Endodermal cell (in vitro differentiated cells): ENCODE measurements at regions not wholly inside any gene's neighbourhood (a gene's known extent, or its start where the extent isn't known, plus 50 kb on each side); places are given as distances from the start of the nearest gene placed in this dataset.

Experiments
- DNase-seq: peaks from one replicate; pipeline ENCODE4 v3.0.0-alpha.2; 2017
- H3K27ac ChIP-seq: 2 replicates; pipeline ENCODE4 v1.5.1; 2013; ENCODE audit warnings: mild to moderate bottlenecking, low read depth, low read length, moderate library complexity
- H3K27me3 ChIP-seq: 2 replicates; pipeline ENCODE4 v1.6.1; 2013; ENCODE audit warnings: mild to moderate bottlenecking, low read length, moderate library complexity; ENCODE audit not compliant: insufficient read depth, control insufficient read depth, poor library complexity, severe bottlenecking
- H3K36me3 ChIP-seq: 2 replicates; pipeline ENCODE4 v1.7.0; 2013; ENCODE audit warnings: mild to moderate bottlenecking, low read length, moderate library complexity; ENCODE audit not compliant: control insufficient read depth, insufficient read depth
- H3K4me1 ChIP-seq: one replicate; pipeline ENCODE4 v1.7.0; 2013; ENCODE audit warnings: low read length; ENCODE audit not compliant: control insufficient read depth, insufficient read depth
- H3K4me3 ChIP-seq: 2 replicates; pipeline ENCODE4 v1.5.1; 2013; ENCODE audit warnings: mild to moderate bottlenecking, low read length, moderate library complexity
- H3K9ac ChIP-seq: 2 replicates; pipeline ENCODE4 v1.6.1; 2013; ENCODE audit warnings: mild to moderate bottlenecking, low read length, moderate library complexity; ENCODE audit not compliant: poor library complexity, severe bottlenecking; ENCODE audit errors: extremely low read depth
- H3K9me3 ChIP-seq: 2 replicates; pipeline ENCODE4 v1.6.1; 2013; ENCODE audit warnings: mild to moderate bottlenecking, low read length, moderate library complexity; ENCODE audit not compliant: control insufficient read depth
- H3K27ac Mint-ChIP-seq: 2 replicates; pipeline ENCODE4 v1.8.0; 2020; ENCODE audit warnings: mixed read lengths
- H3K27me3 Mint-ChIP-seq: 2 replicates; pipeline ENCODE4 v1.8.0; 2021; ENCODE audit warnings: mild to moderate bottlenecking, mixed read lengths; ENCODE audit not compliant: insufficient read depth
- H3K36me3 Mint-ChIP-seq: 2 replicates; pipeline ENCODE4 v1.8.0; 2020; ENCODE audit warnings: low read depth, mixed read lengths
- H3K4me1 Mint-ChIP-seq: 2 replicates; pipeline ENCODE4 v1.8.0; 2020; ENCODE audit warnings: mixed read lengths
- H3K4me3 Mint-ChIP-seq: 2 replicates; pipeline ENCODE4 v1.8.0; 2020; ENCODE audit warnings: mild to moderate bottlenecking, moderate library complexity, mixed read lengths
- H3K9me3 Mint-ChIP-seq: 2 replicates; pipeline ENCODE4 v1.8.0; 2020; ENCODE audit warnings: mild to moderate bottlenecking, mixed read lengths
- WGBS, 2 experiments: methylation state at CpG; one replicate each; pipeline versions ENCODE4 v1.1.5 to v1.1.7; 2013; ENCODE audit warnings: missing lambda C conversion rate in 2 of 2, mixed read lengths in 1 of 2; ENCODE audit not compliant: insufficient coverage in 1 of 2, insufficient read length in 1 of 2; 5-methylcytosine and 5-hydroxymethylcytosine counted together
- TF ChIP-seq, protein P1 (sequence below): fragments of 200-600 bp; sonication (generic); conservative IDR thresholded peaks from 2 replicates; pipeline ENCODE4 v1.5.0; 2021; ENCODE audit warnings: antibody characterized with exemption, mild to moderate bottlenecking

GRCh38 chr9:26415528-26415927, 477.1 kb downstream of the CAAP1 start:
- DNase-seq, result no peak
- TF ChIP-seq, protein P1, sequence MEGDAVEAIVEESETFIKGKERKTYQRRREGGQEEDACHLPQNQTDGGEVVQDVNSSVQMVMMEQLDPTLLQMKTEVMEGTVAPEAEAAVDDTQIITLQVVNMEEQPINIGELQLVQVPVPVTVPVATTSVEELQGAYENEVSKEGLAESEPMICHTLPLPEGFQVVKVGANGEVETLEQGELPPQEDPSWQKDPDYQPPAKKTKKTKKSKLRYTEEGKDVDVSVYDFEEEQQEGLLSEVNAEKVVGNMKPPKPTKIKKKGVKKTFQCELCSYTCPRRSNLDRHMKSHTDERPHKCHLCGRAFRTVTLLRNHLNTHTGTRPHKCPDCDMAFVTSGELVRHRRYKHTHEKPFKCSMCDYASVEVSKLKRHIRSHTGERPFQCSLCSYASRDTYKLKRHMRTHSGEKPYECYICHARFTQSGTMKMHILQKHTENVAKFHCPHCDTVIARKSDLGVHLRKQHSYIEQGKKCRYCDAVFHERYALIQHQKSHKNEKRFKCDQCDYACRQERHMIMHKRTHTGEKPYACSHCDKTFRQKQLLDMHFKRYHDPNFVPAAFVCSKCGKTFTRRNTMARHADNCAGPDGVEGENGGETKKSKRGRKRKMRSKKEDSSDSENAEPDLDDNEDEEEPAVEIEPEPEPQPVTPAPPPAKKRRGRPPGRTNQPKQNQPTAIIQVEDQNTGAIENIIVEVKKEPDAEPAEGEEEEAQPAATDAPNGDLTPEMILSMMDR, result no peak
- Histone ChIP-seq H3K4me3 (no peak overlapping the region), H3K9ac (no peak overlapping the region), H3K27ac (no peak overlapping the region), H3K9me3 (no peaks in the 10 kb centered on the region), H3K4me1 (peaks cover 3% of the 10 kb centered on the region), H3K27me3 (no peaks in the 10 kb centered on the region), H3K36me3 (no peaks in the 10 kb centered on the region)
- H3K27me3 Mint-ChIP-seq, result no peaks in the 10 kb centered on the region
- 89 to 97% methylated on average over 2 to 3 of the region's 3 CpGs for WGBS, 2 experiments
- peaks cover 26% of the 10 kb centered on the region for H3K4me1 Mint-ChIP-seq
- H3K4me3 Mint-ChIP-seq, result no peak overlapping the region
- no peaks in the 10 kb centered on the region for H3K9me3 Mint-ChIP-seq
- no peaks in the 10 kb centered on the region for H3K36me3 Mint-ChIP-seq
- no peak overlapping the region for H3K27ac Mint-ChIP-seq

GRCh38 chr9:26413611-26414010, 479.0 kb downstream of the CAAP1 start:
- H3K27me3 Mint-ChIP-seq, result no peaks in the 10 kb centered on the region
- WGBS, 2 experiments, result 86 to 92% methylated on average over 4 of the region's 4 CpGs

GRCh38 chr9:26412446-26412845, 480.2 kb downstream of the CAAP1 start:
- Histone ChIP-seq H3K9ac (no peak overlapping the region), H3K9me3 (no peaks in the 10 kb centered on the region), H3K4me3 (no peak overlapping the region), H3K27me3 (no peaks in the 10 kb centered on the region), H3K4me1 (peaks cover 3% of the 10 kb centered on the region), H3K27ac (no peak overlapping the region), H3K36me3 (no peaks in the 10 kb centered on the region)
- DNase-seq, result no peak
- Mint-ChIP-seq H3K36me3 (no peaks in the 10 kb centered on the region), H3K4me3 (no peak overlapping the region), H3K27me3 (no peaks in the 10 kb centered on the region), H3K9me3 (no peaks in the 10 kb centered on the region), H3K27ac (no peak overlapping the region), H3K4me1 (peaks cover 23% of the 10 kb centered on the region)
- 82% methylated on average over 1 of the region's 1 CpG; no CpG with 5 or more reads in 1 of the 2 experiments for WGBS, 2 experiments
- TF ChIP-seq, protein P1, result no peak

More at GRCh38 chr9:26413611-26414010, 479.0 kb downstream of the CAAP1 start:
- no peaks in the 10 kb centered on the region for H3K9me3 ChIP-seq
- no peak overlapping the region for H3K27ac Mint-ChIP-seq
- DNase-seq, result no peak
- no peak overlapping the region for H3K4me3 ChIP-seq
- peaks cover 26% of the 10 kb centered on the region for H3K4me1 Mint-ChIP-seq
- TF ChIP-seq, protein P1, result no peak
- no peak overlapping the region for H3K27ac ChIP-seq
- no peaks in the 10 kb centered on the region for H3K36me3 Mint-ChIP-seq
- no peaks in the 10 kb centered on the region for H3K36me3 ChIP-seq
- no peaks in the 10 kb centered on the region for H3K27me3 ChIP-seq
- H3K9me3 Mint-ChIP-seq, result no peaks in the 10 kb centered on the region
- H3K9ac ChIP-seq, result no peak overlapping the region
- H3K4me3 Mint-ChIP-seq, result no peak overlapping the region
- H3K4me1 ChIP-seq, result peaks cover 3% of the 10 kb centered on the region
